Right kidney (tissue), 1 donor: ENCODE measurements at regions not wholly inside any gene's neighbourhood (a gene's known extent, or its start where the extent isn't known, plus 50 kb on each side); places are given as distances from the start of the nearest gene placed in this dataset.
"Not testable (repeated sequence)": the region's sequence is repeated elsewhere in the genome, so short reads cannot be mapped to it uniquely, and the experiment has no call there.

Source experiments
- DNase-seq: peaks from one replicate; pipeline ENCODE4 v3.0.0-alpha.2; 2016

GRCh38 chr2:2922156-2922555 lies 455.5 kb downstream of the EIPR1 start:
- DNase-seq = no peak

DNA sequence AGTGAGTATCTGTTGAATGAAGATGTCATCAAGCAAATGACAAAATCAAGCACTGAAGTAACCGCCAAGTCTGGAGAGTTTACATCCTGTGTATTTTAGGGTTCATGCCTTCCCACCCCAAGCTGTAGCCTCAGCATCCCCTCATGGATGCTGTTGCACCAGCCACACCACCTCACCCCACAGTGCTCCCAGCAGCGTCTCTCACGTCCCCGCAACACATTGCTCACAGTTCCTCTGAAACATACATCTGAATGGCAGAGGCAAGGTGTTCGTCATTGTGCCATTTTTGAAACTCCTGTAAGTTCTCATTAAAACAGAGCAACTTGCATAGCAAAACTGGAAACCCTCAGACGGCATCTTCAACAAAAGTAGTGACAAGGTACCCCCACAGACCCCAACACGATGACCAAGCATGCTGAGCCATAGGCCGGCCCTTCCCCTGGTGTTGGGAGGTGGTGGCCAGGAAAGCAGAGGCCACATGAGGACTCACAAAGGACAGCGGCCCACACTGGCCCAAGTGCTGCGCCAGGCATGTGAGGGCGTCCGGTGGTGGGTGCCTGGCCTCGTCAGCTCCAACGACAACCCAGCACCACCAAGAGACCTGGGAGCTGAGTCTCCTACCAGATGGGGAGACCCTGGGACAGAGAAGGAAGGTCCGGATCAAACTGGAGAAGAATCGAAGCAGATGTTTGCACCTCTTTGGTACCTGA lies 456.5 kb downstream of the EIPR1 start:
- DNase-seq = no peak

DNA sequence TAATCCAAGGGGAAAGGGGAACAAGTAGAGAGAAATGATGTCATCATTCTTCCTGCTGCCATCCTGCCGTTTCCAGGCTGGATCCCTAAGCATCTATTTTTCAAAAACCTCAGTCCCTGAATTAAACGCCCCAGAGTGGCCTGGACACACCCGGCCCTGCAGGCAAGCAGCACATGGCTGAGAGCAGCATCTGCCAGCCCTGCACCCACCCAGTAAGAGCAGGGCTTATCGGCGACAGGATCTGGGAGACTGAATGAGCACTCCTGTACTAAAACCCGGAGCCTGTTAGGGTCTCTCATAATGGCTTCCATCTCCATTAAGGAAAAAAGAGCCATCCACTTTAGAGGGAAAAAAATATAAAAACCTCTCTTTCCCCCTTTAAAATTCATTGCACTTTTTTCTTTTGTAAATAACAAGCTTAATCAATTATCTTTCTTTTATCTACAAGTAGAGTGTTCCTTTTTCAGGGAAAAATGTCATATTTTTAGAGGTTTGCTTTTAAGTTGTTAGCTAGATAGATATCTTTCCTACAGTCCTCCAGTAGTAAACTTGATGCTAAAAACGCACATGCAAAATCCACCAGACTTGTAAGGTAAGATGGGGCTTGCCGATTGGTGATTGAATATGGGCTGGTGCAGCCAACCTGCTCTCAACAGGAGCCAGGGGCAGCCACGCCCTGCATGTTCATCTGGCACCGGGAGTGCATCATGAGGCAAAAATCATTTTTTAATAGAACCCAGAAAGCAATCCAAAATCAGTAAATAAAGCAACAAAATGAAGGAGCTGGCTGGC lies 457.8 kb downstream of the EIPR1 start:
- no peak for DNase-seq

- no peak for DNase-seq
These were observed 458.6 kb downstream of the EIPR1 start for GRCh38 chr2:2919026-2919425.

DNA sequence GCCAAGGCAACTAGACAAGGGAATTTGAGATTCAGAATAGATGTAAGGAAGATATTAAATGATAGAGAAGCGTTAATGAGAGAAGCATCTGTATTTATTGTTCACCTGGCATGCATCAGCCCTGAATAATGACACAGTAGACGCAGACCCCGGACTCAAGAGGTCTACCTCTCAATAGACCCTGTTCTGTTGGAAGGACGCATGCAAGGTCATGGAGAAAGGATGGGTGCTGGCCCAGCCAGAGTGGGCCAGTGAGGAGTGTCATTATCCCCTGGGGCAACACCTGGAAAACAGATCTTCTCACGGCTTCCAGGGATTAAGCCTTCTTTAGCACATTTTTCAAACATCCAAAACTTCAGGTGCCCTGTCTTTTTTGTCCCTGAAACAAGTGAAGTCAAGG lies 461.0 kb downstream of the EIPR1 start:
- no peak for DNase-seq

- DNase-seq = no peak
These were observed 463.4 kb downstream of the EIPR1 start for GRCh38 chr2:2914252-2914651.

GRCh38 chr2:2913601-2914120 lies 464.0 kb downstream of the EIPR1 start:
- no peak for DNase-seq

DNA sequence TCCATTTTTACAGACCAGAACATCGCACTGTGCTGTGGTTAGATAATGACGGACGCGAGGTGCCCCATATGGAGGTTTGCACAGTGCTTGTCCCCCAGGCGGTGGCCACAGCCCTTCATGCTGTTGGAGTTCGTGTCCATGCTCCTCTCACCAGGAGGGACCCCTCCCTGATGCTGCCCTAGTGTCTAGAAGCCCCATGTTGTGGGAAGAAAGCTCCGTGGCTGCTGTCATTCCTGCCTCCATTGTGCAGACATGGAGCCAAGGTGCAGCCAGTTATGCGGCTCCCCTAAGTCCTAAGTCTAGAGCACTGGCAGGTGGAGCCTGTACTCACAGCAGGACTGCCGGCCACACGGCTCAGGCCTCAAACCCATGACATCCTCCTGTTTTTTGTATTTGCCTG lies 464.9 kb downstream of the EIPR1 start:
- DNase-seq = no peak

DNA sequence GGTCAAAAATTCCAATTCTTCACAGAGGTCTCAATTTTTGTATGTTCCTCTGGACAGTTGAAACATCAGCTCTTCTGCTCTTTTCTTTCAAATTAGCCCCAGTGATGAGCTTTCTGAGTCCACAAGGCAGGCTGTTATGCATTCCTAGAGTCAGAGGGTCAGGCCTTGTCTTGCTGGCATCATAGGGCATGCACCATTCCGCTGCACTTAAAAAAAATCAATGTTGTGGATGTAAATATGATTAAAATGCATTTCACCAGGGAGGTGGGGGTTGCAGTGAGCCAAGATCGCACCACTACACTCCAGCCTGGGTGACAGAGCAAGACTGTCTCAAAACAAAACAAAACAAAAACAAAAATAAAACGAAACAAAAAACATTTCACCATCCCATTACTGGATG lies 465.3 kb downstream of the EIPR1 start:
- DNase-seq = no peak

- no peak for DNase-seq
These were observed 467.4 kb downstream of the EIPR1 start for GRCh38 chr2:2910259-2910658.

DNA sequence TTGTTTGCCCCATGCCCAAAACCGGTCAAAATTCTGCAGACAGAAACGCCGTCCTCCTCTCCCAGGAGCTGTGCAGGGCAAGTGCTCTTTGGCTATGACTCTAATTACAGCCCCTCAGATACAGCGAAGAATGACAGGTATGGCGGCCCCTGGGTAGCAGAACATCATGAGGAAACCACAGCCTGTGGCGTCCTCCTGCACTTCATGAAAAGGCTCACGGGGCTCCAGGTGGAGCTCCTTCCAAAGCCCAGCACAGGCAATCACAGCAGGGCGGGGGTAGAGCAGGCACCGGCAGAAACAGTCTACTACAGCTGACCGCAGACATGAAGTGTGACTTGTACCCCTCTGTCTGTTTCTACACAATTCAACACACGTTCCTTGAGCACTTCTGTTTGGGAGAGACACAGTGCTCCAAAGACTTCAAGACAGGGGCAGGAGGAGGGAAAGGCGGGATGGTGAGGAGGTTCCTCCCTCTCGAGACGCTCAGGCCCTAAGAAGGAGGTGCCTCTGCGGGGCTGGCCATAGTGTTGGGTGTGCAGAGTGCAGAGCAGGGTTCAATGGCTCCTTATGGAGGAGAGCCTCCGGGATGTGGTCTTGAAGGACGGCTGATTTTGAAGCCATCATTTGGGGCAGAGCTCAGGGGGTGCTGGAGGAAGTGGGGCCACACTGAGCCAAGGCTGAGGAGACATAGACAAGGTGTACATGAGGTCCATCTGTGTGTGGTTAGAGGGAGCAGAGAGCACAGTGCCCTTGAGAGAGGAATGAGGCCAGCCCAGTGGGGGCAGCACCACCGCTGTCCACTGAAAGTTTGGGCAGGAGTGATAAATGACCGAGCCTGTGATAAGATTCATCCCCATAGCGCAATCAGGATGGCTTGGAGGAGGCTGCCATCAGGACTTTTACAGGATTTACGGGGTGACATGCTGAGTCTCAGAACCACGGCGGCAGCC lies 468.3 kb downstream of the EIPR1 start:
- no peak for DNase-seq

- DNase-seq = no peak
These were observed 471.5 kb downstream of the EIPR1 start for GRCh38 chr2:2906091-2906490.

DNA sequence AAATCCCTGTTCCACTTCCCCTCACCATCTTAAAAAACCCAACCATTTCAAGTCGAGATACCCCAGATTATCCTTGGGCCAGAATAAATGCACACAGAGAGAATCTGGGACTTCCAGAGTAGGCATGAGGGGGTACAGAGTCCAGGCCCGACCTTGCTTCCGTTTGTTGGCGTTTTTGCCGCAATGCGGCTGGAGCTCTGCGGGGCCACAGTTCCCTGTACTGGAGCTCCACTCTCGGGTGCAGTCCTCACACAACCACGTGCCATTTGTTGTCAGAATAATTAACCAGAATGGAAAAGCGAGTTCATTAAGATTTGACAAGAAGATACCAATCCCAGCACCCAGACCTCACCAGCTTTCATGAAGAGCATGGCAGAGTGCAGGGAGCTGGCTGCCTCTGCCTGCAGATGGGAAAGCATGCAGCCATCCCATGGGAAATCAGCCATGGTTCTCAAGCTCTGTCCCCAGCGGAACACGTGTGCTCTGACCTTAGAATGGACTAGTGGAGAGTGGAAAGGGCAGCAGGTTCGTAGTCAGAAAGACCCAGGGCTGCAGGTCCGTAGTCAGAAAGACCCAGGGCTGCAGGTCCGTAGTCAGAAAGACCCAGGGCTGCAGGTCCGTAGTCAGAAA lies 472.8 kb downstream of the EIPR1 start:
- no peak for DNase-seq

GRCh38 chr2:2902547-2903281 lies 474.9 kb downstream of the EIPR1 start:
- no peak for DNase-seq

DNA sequence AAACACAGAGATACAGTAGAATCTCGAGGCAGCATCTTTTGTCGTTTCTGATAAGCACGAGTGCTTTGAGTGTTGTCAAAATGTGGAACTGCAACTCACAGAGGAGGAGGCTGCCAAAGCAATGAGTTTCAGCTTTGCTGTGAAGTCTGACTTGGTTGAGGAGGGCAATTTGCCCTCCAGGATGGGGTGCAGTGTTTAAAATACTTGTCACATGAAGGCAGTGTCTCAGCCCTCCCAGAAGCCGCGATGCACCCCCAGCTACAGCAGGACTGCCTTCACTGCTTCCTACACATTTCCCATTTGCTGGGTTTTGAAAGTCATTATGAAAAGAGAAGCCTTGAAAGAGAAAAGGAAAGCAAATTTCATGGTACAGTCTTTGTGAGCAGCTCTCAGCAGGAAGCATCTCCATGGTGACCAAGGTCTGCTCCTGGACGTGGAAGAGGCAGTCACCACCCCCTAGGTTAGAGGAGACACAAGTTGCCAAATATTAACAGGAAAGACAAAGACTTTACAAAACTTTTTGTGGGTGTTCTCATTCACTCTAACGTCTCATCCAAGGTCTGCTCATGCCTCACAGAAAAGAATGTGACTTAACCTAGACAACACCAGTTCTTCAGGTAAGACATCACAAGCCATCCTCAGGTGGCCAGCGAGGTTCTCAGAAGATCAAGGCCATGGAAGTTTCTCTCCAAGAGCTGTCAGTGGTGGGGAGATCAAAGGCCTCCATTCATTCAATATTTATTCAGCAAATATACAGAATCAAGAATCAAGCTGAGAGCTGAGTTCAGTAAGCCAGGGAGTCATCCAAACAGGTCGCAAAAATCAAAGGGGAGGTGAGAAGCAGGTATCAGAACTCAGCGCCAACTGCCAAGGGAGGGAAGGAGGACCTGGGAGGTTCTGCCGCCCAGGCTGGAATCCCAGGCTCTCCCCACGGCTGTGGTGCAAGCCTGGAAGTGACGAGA lies 476.0 kb downstream of the EIPR1 start:
- no peak for DNase-seq

GRCh38 chr2:2899826-2900225 lies 477.8 kb downstream of the EIPR1 start:
- DNase-seq = no peak

GRCh38 chr2:2898744-2899143 lies 478.9 kb downstream of the EIPR1 start:
- no peak for DNase-seq

DNA sequence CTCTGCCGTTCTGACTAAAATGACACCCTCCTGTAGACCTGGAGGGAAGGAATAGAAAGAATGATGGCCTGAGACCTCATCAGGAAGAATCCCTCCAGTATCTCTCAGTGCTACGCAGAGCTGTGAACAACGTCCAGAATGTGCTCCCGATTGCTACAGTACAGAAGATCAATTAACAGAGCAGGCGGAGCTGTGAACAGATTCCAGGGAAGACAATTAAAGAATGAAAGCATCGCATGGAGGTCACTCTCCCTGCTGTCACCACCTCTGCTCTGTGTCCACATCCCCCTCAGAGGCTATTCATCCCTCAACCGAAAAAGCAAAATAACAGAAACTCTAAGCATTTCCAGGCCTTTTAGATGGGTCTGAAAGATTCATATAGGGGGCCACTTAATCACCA lies 481.0 kb downstream of the EIPR1 start:
- no peak for DNase-seq

GRCh38 chr2:2896011-2896410 lies 481.6 kb downstream of the EIPR1 start:
- no peak for DNase-seq

GRCh38 chr2:2894011-2894410 lies 483.6 kb downstream of the EIPR1 start:
- DNase-seq = not testable (repeated sequence)
